ENCODE measurements at regions not wholly inside any gene's neighbourhood (a gene's known extent, or its start where the extent isn't known, plus 50 kb on each side); places are given as distances from the start of the nearest gene placed in this dataset.

DNA sequence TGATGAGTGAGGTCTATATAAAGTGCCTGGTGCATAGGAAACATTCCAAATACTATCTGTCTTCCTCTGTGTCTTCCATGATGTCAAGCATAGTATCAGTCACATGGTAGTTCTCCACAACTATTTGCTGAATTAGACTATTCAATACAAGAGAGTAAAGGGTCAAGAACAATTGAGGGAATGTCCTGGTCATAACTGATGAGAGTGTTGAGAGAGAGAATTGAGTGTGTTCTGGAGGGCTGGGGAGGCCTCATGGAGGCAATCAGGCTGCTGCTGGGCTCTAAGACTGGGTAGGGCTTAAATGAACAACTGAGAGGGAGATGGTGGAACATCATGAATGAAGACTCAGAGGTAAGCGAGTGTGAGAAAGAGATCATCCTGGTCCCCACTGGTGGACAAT lies 433.7 kb upstream of the ONECUT1 start:
- TF ChIP-seq EZH2 (IDR thresholded peaks at IDR 0.05; ENCODE audit: borderline replicate concordance, low read depth, low read length, severe bottlenecking), result no peak
- TF ChIP-seq, protein P1, sequence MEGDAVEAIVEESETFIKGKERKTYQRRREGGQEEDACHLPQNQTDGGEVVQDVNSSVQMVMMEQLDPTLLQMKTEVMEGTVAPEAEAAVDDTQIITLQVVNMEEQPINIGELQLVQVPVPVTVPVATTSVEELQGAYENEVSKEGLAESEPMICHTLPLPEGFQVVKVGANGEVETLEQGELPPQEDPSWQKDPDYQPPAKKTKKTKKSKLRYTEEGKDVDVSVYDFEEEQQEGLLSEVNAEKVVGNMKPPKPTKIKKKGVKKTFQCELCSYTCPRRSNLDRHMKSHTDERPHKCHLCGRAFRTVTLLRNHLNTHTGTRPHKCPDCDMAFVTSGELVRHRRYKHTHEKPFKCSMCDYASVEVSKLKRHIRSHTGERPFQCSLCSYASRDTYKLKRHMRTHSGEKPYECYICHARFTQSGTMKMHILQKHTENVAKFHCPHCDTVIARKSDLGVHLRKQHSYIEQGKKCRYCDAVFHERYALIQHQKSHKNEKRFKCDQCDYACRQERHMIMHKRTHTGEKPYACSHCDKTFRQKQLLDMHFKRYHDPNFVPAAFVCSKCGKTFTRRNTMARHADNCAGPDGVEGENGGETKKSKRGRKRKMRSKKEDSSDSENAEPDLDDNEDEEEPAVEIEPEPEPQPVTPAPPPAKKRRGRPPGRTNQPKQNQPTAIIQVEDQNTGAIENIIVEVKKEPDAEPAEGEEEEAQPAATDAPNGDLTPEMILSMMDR (IDR thresholded peaks at IDR 0.05; ENCODE audit: borderline replicate concordance, extremely low read depth, low read length, poor library complexity, severe bottlenecking), result no peak
